Hematopoietic multipotent progenitor cell (in vitro differentiated cells): ENCODE measurements at regions not wholly inside any gene's neighbourhood (a gene's known extent, or its start where the extent isn't known, plus 50 kb on each side); places are given as distances from the start of the nearest gene placed in this dataset.
A peak's percentile ranks its signal among the peaks of the same experiment; 100 is the strongest.
"Not testable (repeated sequence)": the region's sequence is repeated elsewhere in the genome, so short reads cannot be mapped to it uniquely, and the experiment has no call there.

Source experiments
- DNase-seq, 3 donors: peaks; one replicate each; pipeline ENCODE4 v3.0.0-alpha.2; 2011 to 2015; ENCODE audit warnings: low read depth in 2 of 3, low spot score in 2 of 3

DNA sequence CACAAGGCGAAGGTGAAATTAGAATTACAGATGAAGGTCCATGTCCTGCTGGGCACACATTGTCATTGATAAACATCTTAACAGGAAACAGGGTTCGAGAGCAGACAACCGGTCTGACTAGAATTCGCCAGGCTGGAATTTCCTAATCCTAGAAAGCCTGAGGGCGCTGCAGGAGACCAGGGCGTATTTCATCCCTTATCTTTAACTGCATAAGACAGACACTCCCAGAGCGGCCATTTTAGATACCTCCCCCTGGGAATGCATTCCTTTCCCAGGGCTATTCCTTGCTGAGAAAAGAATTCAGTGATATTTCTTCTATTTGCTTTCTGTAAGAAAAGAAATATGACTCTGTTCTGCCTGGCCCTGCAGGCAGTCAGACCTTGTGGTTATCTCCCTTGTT, 357.7 kb downstream of the FAM170A start:
- DNase-seq: not testable (repeated sequence)

GRCh38 chr5:119991625-119992024, 362.3 kb downstream of the FAM170A start:
- DNase-seq: no peak

GRCh38 chr5:119996128-119996527, 366.8 kb downstream of the FAM170A start:
- DNase-seq: no peak

DNA sequence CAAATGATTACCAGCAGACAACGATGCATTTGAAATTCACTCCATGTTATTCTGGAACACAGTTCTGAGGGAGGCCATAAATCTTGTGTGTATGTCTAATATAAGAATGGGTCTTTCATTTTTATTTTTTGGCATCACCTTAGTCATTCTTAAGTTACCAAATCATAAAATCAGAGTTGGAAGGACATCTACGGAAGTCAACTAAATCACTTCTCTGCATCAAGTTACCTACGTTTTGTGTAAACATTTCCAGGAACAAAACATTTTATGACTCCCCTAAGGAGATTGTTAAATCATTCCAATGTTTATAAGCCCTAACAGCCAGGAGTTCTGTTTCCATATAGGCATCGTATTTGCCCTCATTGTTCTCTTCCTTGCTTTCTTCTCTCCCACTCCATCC, 378.2 kb downstream of the FAM170A start:
- DNase-seq: no peak

DNA sequence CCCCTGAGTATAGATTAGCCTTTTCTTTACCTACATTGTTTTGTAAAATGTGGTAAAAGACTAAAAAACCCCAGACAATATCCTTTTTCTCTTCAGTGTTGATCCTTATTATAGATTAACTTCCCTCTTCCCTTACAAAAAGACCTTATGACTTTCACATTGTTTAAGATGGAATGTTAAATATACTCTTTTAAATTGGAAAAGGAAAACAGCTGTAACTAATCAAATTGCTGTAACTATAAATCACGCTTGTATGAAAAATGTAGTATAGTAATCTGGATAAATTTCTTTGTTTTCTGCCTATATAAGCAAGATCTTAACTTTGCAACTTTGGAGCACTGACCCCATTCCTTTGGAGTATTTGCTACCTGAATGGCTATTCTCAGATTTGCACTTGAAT, 383.1 kb downstream of the FAM170A start:
- no peak for DNase-seq

- DNase-seq: no peak
Observed at GRCh38 chr5:120014535-120014934, 385.2 kb downstream of the FAM170A start.

GRCh38 chr5:120016717-120017382, 387.5 kb downstream of the FAM170A start:
- DNase-seq: peak in 1 of 3 donors; percentile 2

GRCh38 chr5:120017513-120017912, 388.2 kb downstream of the FAM170A start:
- DNase-seq: no peak

- DNase-seq: no peak
Observed at GRCh38 chr5:120035181-120035580, 405.8 kb downstream of the FAM170A start.

- DNase-seq: no peak
Observed at GRCh38 chr5:120035815-120036577, 406.6 kb downstream of the FAM170A start.

DNA sequence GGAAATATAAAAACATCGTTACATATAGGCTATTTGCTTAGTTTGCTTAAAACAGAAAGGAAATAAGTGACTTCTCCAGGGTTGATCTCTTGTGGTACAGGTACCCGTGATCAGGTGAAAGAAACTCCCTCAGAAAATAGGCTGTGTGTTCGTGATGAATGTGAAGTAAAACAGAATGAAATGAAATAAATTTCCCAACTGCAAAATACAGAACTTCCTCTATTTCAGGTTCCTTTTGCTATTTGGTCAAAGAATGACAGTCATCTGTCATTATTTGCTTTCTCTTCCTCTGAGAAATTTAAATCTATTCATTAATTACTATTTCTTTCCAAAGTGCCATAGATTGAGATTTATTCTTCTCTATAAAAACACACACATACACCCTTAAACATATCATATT, 408.1 kb downstream of the FAM170A start:
- DNase-seq: peak in 1 of 3 donors; percentile 15

DNA sequence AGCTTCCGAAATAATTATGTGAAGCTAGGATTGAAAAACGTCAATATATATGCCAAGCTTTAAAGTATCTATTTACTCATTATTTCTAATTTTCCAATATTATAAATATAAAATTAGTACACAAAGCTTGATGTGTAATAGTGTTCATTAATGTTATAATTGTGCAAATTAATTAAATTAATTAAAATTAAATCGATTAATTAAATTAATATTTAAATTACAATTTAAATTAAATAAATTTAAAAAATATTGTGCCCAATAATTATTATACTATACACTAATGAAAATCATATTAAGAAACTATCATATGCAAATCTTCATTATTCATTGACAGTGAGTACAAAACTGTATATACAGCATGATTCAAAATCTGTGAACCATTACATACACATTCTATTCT, 409.8 kb downstream of the FAM170A start:
- no peak for DNase-seq

- DNase-seq: no peak
Observed at GRCh38 chr5:120043431-120043830, 414.1 kb downstream of the FAM170A start.

DNA sequence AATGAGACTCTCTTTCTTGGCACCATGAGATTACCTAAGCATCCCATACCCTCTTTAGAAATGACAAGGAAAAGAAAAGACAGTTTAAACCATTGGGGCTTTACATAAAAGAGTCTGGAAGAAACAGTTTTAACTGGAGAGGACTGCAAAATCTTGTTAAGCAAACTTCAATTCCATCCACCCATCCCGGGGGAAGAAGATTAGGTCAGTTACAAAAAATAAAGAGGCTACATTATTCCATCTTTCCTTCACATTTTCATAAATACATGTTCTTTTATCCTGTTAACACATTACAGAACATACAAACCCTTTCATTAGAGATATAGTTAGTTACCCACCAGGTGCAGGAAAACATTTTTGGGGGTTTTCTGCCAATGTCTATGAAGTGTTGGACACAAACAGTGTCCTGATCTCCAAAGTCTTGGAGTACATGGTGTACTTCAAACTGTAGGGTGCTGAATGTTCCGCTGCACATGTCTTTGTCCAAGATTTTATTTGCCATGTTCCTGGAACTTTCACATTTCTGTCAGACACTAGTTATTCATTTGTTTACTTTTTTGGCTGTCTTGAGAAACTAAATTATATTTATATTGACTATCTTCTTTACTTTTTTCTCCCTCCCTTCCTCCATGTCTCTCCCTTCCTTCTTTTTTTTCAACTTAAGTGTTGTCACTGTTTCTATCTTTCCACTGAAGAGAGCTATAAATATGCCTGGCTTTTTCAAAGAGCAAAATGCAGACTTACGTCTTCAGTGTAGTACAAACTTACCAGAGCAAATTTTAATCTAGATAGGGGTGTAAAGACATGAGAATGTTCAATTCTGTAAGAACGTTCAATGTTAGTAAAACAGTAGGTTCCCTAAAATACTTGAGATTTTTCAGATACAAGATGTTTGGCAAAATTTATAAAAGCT, 410.9 kb upstream of the PRR16 start:
- no peak for DNase-seq

GRCh38 chr5:120053841-120054240, 410.3 kb upstream of the PRR16 start:
- DNase-seq: no peak

- peak in 2 of 3 donors; percentile 47 to 74 for DNase-seq
Observed at GRCh38 chr5:120055858-120056257, 408.2 kb upstream of the PRR16 start.

DNA sequence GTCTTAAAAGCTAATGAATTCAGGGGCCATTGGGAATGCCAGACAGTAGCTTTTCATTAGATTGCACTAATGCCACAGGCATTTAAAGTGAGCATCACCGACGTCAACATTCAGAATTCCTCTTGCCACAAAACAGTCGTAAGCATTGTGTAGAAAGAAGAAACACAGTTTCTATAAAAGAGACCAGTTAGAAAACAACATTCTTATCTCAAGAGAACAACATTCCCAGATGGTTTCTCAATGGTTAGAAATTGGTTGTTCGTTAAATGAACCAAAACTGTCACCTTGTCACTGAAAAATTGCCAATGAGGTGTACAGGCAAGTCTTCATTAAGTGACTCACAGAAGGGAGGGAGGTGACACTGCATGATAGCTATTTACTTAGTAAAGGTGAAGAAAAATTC, 401.6 kb upstream of the PRR16 start:
- DNase-seq: no peak

GRCh38 chr5:120072068-120072761, 391.9 kb upstream of the PRR16 start:
- no peak for DNase-seq

- no peak for DNase-seq
Observed at GRCh38 chr5:120073722-120074121, 390.4 kb upstream of the PRR16 start.

DNA sequence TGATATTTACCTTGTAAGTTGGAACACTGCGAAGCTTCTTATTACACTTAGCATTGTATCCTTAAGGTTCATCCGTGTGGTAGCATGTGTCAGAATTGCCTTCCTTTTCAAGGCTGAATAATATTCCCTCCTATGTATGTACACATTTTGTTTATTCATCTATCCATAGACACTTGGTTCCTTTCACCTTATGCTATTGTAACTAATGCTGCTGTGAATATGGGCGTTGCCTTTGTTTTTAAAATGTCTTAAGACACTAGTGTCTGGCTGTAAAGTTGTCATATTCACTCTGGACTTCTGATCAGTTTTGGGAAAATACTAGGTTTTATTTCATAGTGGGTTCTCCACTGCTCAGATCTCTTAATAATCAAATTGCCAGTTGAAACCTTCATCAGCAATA, 383.3 kb upstream of the PRR16 start:
- no peak for DNase-seq
